HEK293T (cell line): ENCODE measurements at regions not wholly inside any gene's neighbourhood (a gene's known extent, or its start where the extent isn't known, plus 50 kb on each side); places are given as distances from the start of the nearest gene placed in this dataset.

Experiments
- CTCF ChIA-PET: fragments of 350-600 bp; formaldehyde crosslinking; extraction: SDS; loops from one replicate; lab custom pipeline; 2021; ENCODE audit warnings: antibody characterized with exemption, inconsistent platforms; lab: Yijun Ruan, JAX
- POLR2A ChIA-PET: fragments of 350-600 bp; formaldehyde crosslinking; extraction: SDS; loops from one replicate; lab custom pipeline; 2020; ENCODE audit warnings: antibody characterized with exemption, inconsistent platforms; lab: Yijun Ruan, JAX
- DNase-seq: peaks from one replicate; pipeline ENCODE4 v3.0.0; 2012; ENCODE audit warnings: mixed read lengths; ENCODE audit errors: extremely low spot score
- ARNT ChIP-seq: fragments of 450-650 bp; IDR thresholded peaks from 2 replicates; pipeline ENCODE4 v1.6.1; 2017; ENCODE audit warnings: mild to moderate bottlenecking
- BHLHE40 ChIP-seq: fragments of 450-650 bp; IDR thresholded peaks from 2 replicates; pipeline ENCODE4 v1.6.1; 2016; ENCODE audit warnings: mild to moderate bottlenecking, moderate library complexity, borderline replicate concordance
- CTBP1 ChIP-seq: fragments of 450-650 bp; IDR thresholded peaks from 2 replicates; pipeline ENCODE4 v1.6.1; 2016; ENCODE audit warnings: borderline replicate concordance
- ELF4 ChIP-seq: fragments of 450-650 bp; IDR thresholded peaks from 2 replicates; pipeline ENCODE4 v1.6.1; 2017; ENCODE audit warnings: antibody characterized with exemption
- FOXA1 ChIP-seq: fragments of 450-650 bp; IDR thresholded peaks from 2 replicates; pipeline ENCODE4 v1.6.1; 2016; ENCODE audit warnings: mild to moderate bottlenecking
- FOXK2 ChIP-seq: fragments of 450-650 bp; IDR thresholded peaks from 2 replicates; pipeline ENCODE4 v1.6.1; 2016; ENCODE audit warnings: mild to moderate bottlenecking
- FOXM1 ChIP-seq: fragments of 450-650 bp; IDR thresholded peaks from 2 replicates; pipeline ENCODE4 v1.6.1; 2017; ENCODE audit warnings: mild to moderate bottlenecking, borderline replicate concordance
- HDGF ChIP-seq: fragments of 450-650 bp; IDR thresholded peaks from 2 replicates; pipeline ENCODE4 v1.6.1; 2017; ENCODE audit warnings: antibody characterized with exemption, borderline replicate concordance
- L3MBTL2 ChIP-seq: fragments of 450-650 bp; conservative IDR thresholded peaks from 2 replicates; pipeline ENCODE4 v1.6.1; 2016; ENCODE audit warnings: mild to moderate bottlenecking
- LEF1 ChIP-seq: fragments of 450-650 bp; IDR thresholded peaks from 2 replicates; pipeline ENCODE4 v1.6.1; 2017; ENCODE audit warnings: mild to moderate bottlenecking, borderline replicate concordance
- NFRKB ChIP-seq: fragments of 450-650 bp; IDR thresholded peaks from 2 replicates; pipeline ENCODE4 v1.6.1; 2016; ENCODE audit warnings: mild to moderate bottlenecking, moderate library complexity
- SP1 ChIP-seq: fragments of 450-650 bp; IDR thresholded peaks from 2 replicates; pipeline ENCODE4 v1.6.1; 2017
- SUZ12 ChIP-seq: fragments of 450-650 bp; IDR thresholded peaks from 2 replicates; pipeline ENCODE4 v1.6.1; 2016; ENCODE audit warnings: mild to moderate bottlenecking
- TARDBP ChIP-seq: fragments of 450-650 bp; IDR thresholded peaks from 2 replicates; pipeline ENCODE4 v1.6.1; 2016
- ZNF384 ChIP-seq: fragments of 450-650 bp; IDR thresholded peaks from 2 replicates; pipeline ENCODE4 v1.6.1; 2016
- TF ChIP-seq, protein P1 (sequence below): fragments of 450-650 bp; IDR thresholded peaks from 2 replicates; pipeline ENCODE4 v1.6.1; 2016

DNA sequence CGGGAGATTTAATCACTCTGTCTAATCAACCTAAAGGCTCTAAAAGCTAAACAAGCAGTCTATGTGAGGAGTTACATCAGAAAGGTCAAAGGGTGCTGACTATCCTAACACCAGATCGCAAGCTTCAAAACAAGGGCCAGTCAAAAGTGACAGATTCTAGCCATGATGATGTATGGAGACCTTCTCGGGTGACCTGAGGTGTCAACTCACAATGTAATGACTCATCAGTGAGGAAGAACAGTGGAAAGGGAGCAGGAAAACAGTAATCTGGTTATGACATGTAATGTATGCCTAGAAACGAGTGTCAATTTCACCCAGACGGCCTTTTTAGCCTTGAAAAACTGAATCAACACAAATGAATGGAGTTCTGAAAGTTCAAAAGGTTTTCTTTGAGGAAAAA lies 375.3 kb downstream of the IDS start:
- ChIA-PET CTCF (no interaction called here), POLR2A (no interaction called here)
- TF ChIP-seq NFRKB (no peak), ARNT (no peak), CTBP1 (peak; percentile 66; the same call in 1 of the 2 replicates), TARDBP (no peak), BHLHE40 (no peak), ZNF384 (no peak), FOXK2 (no peak), FOXM1 (no peak), LEF1 (no peak)
- TF ChIP-seq, protein P1, sequence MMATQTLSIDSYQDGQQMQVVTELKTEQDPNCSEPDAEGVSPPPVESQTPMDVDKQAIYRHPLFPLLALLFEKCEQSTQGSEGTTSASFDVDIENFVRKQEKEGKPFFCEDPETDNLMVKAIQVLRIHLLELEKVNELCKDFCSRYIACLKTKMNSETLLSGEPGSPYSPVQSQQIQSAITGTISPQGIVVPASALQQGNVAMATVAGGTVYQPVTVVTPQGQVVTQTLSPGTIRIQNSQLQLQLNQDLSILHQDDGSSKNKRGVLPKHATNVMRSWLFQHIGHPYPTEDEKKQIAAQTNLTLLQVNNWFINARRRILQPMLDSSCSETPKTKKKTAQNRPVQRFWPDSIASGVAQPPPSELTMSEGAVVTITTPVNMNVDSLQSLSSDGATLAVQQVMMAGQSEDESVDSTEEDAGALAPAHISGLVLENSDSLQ, result peak; percentile 88
- no peak for DNase-seq

DNA sequence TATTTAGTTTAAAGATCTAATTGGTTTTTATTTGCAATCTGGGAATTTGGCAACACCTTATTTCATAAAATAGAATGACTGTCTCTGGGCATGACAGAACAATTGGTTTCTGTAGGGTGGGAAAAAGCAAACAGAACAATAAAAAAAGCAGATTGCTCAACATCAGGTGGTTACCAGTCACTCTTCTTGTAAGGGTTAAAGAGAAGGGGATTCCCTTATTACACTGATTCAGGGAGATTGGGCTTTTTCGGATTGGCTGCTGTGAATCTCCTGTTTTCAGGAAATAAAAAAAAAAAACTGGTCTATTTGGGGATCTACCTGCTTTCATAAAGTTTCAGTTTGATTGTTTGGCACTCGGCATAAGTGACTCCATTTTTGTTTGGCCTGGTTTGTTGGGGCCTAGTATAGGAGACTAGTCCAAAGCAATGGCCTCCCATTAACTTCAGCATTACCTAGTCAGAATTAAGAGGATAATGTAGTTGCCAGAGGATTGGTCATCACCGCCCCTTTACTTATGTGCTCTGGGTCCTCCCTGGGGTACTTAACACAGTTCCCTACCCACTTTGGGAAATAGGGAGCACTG lies 380.5 kb downstream of the IDS start:
- ChIA-PET CTCF (no interaction called here), POLR2A (no interaction called here)
- no peak for DNase-seq
- TF ChIP-seq, protein P1, result no peak
- TF ChIP-seq SUZ12 (no peak), LEF1 (no peak), FOXK2 (no peak)

DNA sequence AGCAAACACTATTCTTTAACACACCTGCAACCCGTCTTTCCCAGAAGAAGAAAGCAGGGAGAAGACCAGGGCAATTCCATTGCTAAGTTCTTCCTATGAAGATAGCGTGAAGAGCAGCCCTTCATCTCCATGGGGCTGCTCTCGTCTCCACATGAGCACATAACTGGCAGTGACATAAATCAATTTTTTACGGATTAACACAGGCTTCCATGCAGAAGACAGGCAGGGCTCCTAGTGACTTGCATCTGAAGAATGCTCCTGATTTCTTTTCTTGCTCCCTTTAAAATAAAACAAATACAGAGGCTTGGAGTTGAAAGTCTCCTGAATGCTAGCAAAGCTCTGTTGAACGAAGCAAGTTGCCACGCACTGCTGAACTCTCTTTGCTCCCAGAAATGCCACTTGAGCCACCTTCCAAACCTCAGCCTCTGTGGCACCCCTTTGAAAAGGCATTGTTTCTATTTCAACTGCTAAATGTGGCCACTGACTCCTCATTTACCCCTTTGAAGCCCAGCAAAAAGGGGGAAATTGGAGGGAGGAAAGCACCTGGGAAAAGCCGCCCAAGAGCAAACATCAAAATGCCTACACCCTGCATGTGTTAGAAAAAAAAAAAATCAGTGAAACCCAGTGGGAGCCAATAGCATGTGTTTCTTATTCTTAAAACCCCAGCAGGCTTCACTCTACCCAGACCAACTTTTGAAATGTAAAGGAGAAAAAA lies 383.7 kb downstream of the IDS start:
- no peak for TF ChIP-seq TARDBP
- TF ChIP-seq, protein P1, result 0 out of 2 replicates have a peak, but pooled peaks have one; percentile 10
- DNase-seq, result no peak
- ChIA-PET POLR2A (no interaction called here), CTCF (no interaction called here)

DNA sequence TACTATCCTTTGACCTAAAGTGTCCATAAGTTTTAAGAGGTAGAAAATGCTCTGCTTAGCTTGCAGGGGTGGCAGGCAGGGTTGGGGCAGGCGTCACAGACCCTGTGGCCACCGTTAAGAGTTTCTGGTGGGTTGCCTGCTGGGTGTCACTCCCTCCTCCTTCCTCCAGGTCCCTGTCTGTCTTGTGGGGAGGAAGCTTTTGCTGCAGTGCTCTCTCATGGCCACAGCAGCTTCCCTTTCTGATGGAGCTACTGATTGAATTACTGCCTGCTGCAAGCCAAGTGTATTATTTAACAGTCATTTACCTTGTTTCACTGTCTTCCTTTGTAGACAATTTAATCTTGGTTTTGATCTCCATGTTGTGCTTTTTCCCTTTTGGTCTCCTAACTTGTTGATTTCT lies 384.6 kb downstream of the IDS start:
- ChIA-PET POLR2A (no interaction called here), CTCF (no interaction called here)
- no peak for DNase-seq
- TF ChIP-seq L3MBTL2 (no peak), BHLHE40 (no peak), ELF4 (no peak), TARDBP (no peak), LEF1 (no peak), SUZ12 (no peak)

DNA sequence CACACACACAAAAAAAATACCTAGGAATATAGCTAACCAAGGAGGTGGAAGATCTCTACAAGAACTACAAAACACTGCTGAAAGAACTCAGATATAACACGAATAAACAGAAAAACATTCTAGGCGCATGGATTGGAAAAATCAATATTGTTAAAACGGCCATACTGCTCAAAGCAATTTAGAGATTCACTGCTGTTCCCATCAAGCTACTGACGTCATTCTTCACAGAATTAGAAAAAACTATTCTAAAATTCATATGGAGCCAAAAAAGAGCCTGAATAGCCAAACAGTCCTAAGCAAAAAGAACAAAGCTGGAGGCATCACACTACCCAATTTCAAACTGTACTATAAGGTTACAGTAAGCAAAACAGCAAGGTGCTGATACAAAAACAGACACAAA lies 390.2 kb downstream of the IDS start:
- DNase-seq, result no peak
- POLR2A ChIA-PET, result no interaction called here
- CTCF ChIA-PET, result no interaction called here
- TF ChIP-seq ARNT (no peak), FOXA1 (no peak), BHLHE40 (no peak), TARDBP (no peak), SP1 (no peak), NFRKB (no peak), FOXK2 (no peak), FOXM1 (no peak), LEF1 (no peak), ELF4 (no peak), SUZ12 (no peak), CTBP1 (no peak), HDGF (no peak), ZNF384 (no peak)
- TF ChIP-seq, protein P1, result no peak

DNA sequence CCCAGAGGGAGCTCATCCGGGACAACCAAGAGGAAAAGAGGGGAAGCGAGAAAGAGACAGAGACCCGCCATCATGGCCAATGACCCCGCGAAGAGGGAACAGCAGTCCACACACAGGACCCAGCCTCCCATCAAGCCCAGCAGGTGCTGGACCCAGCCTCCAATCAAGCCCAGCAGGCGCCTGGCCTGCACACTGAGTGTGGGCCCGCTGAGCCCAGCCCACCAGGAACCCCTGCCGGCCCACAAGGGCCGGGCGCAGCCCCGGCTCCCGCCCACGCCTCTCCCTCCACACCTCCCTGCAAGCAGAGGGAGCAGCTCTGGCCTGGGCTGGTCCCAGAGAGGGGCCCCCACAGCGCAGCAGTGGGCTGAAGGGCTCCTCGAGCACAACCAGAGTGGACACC lies 391.1 kb downstream of the IDS start:
- POLR2A ChIA-PET, result no interaction called here
- DNase-seq, result no peak
- TF ChIP-seq NFRKB (no peak), ZNF384 (no peak), ARNT (no peak)
- CTCF ChIA-PET, result no interaction called here
